Sigmoid colon (tissue), 6 donors: ENCODE measurements at regions not wholly inside any gene's neighbourhood (a gene's known extent, or its start where the extent isn't known, plus 50 kb on each side); places are given as distances from the start of the nearest gene placed in this dataset.

Source experiments
- DNase-seq: peaks from one replicate; pipeline ENCODE4 v3.0.0-alpha.2; 2019
- H3K27ac ChIP-seq, 4 donors: fragments of 200-600 bp; sonication (generic); one replicate each; pipeline ENCODE4 v1.5.1; 2016 to 2019; ENCODE audit warnings: mild to moderate bottlenecking in 1 of 4
- H3K27me3 ChIP-seq, 3 donors: fragments of 200-600 bp; sonication (generic); one replicate each; pipeline ENCODE4 v1.5.1; 2019; ENCODE audit warnings: mild to moderate bottlenecking in 1 of 3
- H3K36me3 ChIP-seq, 4 donors: fragments of 200-600 bp; sonication (generic); one replicate each; pipeline ENCODE4 v1.5.1; 2016 to 2019
- H3K4me1 ChIP-seq, 4 donors: fragments of 200-600 bp; sonication (generic); one replicate each; pipeline ENCODE4 v1.5.1; 2017 to 2019
- H3K4me3 ChIP-seq, 4 donors: fragments of 200-600 bp; sonication (generic); one replicate each; pipeline ENCODE4 v1.5.1; 2017 to 2019; ENCODE audit warnings: mild to moderate bottlenecking in 2 of 4, moderate library complexity in 1 of 4
- H3K9me3 ChIP-seq, 4 donors: fragments of 200-600 bp in 3 of 4; sonication (generic) in 3 of 4; one replicate each; pipeline versions ENCODE4 v1.5.1 to v1.6.1; 2013 to 2019
- EP300 ChIP-seq, 4 donors: sonication (generic); formaldehyde crosslinking; IDR thresholded peaks; one replicate each; pipeline ENCODE4 v1.6.1; 2017; ENCODE audit warnings: antibody characterized with exemption in 4 of 4
- POLR2A ChIP-seq, 2 donors: fragments of 450-650 bp; IDR thresholded peaks; one replicate each; pipeline ENCODE4 v1.6.1; 2016; ENCODE audit warnings: antibody characterized with exemption in 2 of 2, mild to moderate bottlenecking in 2 of 2, moderate library complexity in 2 of 2
- POLR2AphosphoS5 ChIP-seq, 4 donors: sonication (generic); formaldehyde crosslinking; IDR thresholded peaks; one replicate each; pipeline ENCODE4 v1.6.1; 2017; ENCODE audit warnings: antibody characterized with exemption in 4 of 4
- WGBS, 2 donors: extraction: QIAGEN DNeasy Blood & Tissue Kit; methylation state at CpG; one replicate each; pipeline ENCODE4 v1.1.7; 2013; 5-methylcytosine and 5-hydroxymethylcytosine counted together
- intact Hi-C: fragments of 100-400 bp; cut with DNase I; formaldehyde crosslinking; loops from one replicate; pipeline ENCODE4 v1.15.1; 2023
- TF ChIP-seq, protein P1 (sequence below), 4 experiments: fragments of 450-650 bp in 3 of 4; fragments of 200-600 bp in 1 of 4; IDR thresholded peaks; one replicate each; pipeline ENCODE4 v1.5.1; 2016 to 2019; ENCODE audit warnings: antibody characterized with exemption in 4 of 4, mild to moderate bottlenecking in 3 of 4, moderate library complexity in 2 of 4
- donor health status: healthy with polysubstance abuse.
- donor health status: healthy.

DNA sequence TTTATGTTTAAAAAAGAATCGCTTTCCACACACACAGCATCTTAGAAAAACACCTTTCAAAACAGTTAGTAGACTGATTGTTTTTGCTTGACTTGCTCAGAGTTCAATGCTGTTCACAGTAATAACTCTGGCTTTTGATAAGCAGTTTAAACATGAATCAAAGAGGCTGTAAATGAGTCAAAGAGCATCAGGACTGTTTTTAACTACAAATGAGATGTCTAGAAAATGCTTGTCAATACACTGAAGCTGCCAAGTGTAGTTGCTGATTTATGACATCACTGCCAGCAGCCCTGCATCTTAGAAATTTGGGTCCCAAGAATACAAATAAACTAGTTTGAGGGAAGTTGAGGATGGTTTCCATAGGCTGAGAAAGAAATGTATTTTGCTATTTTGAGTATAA lies 2057.1 kb upstream of the PCDH20 start:
- TF ChIP-seq POLR2AphosphoS5 (IDR thresholded peaks at IDR 0.05), result no peak
- TF ChIP-seq EP300 (IDR thresholded peaks at IDR 0.05), result no peak
- TF ChIP-seq, protein P1, sequence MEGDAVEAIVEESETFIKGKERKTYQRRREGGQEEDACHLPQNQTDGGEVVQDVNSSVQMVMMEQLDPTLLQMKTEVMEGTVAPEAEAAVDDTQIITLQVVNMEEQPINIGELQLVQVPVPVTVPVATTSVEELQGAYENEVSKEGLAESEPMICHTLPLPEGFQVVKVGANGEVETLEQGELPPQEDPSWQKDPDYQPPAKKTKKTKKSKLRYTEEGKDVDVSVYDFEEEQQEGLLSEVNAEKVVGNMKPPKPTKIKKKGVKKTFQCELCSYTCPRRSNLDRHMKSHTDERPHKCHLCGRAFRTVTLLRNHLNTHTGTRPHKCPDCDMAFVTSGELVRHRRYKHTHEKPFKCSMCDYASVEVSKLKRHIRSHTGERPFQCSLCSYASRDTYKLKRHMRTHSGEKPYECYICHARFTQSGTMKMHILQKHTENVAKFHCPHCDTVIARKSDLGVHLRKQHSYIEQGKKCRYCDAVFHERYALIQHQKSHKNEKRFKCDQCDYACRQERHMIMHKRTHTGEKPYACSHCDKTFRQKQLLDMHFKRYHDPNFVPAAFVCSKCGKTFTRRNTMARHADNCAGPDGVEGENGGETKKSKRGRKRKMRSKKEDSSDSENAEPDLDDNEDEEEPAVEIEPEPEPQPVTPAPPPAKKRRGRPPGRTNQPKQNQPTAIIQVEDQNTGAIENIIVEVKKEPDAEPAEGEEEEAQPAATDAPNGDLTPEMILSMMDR (IDR thresholded peaks at IDR 0.05), result no peak
- TF ChIP-seq POLR2A (IDR thresholded peaks at IDR 0.05), result no peak
- 28 to 69% methylated on average over 1 of the region's 1 CpG for WGBS, 2 donors
- Histone ChIP-seq H3K27ac (no peak overlapping the region), H3K36me3 (no peaks in the 10 kb centered on the region), H3K27me3 (no peaks in the 10 kb centered on the region), H3K4me3 (no peak overlapping the region), H3K9me3 (no peaks in the 10 kb centered on the region), H3K4me1 (no peaks in the 10 kb centered on the region)
- intact Hi-C loops, result no loop called here
- DNase-seq, result no peak

DNA sequence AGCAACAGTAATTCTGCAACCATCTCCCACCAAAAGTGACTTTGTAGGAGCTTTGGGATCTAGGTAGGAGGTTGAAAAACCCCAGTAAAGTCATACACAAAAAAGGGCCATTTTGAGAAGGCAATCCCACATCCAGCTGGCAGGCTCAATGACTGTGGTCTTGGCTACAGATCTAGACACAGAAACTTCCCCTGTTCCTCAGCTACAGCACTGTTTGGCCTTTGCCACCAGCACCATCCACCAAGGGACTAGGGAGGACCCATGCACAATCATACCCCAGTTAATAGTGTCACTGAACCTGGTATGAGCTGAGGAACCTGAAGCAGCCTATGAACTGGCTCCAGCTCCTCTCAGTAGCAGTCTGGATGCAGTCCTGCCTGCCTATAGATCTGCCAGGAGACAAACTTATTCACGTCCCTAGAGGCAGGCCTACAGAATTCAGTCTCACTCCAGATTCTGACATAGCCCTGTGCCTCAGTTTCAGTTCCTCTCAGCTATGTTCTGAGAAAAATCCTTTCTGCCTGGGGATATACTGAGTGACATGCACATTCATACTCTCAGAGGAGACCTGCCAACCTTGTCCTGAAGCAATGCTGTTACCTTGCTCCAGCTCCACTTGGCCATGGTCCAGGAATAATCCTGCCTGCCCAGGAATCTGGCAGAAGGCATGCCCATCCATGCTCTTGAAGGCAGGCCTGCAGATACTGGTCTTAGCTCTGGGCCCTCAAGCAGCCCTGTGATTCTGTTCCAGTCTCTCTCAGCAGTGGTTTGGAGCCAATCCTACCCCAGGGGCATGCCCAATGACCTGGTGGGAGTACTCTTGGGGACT lies 2048.3 kb upstream of the PCDH20 start:
- Histone ChIP-seq H3K27ac (no peak overlapping the region), H3K9me3 (peaks cover 0 to 3% (median 0%) of the 10 kb centered on the region in 4 donors), H3K4me3 (no peak overlapping the region), H3K27me3 (no peaks in the 10 kb centered on the region), H3K4me1 (no peaks in the 10 kb centered on the region), H3K36me3 (no peaks in the 10 kb centered on the region)
- intact Hi-C loops, result no loop called here
- no peak for DNase-seq
- 75 to 82% methylated on average over 1 of the region's 1 CpG for WGBS, 2 donors
- TF ChIP-seq POLR2A (IDR thresholded peaks at IDR 0.05) (no peak), EP300 (IDR thresholded peaks at IDR 0.05) (no peak), POLR2AphosphoS5 (IDR thresholded peaks at IDR 0.05) (no peak)
- TF ChIP-seq, protein P1 (IDR thresholded peaks at IDR 0.05), result no peak

DNA sequence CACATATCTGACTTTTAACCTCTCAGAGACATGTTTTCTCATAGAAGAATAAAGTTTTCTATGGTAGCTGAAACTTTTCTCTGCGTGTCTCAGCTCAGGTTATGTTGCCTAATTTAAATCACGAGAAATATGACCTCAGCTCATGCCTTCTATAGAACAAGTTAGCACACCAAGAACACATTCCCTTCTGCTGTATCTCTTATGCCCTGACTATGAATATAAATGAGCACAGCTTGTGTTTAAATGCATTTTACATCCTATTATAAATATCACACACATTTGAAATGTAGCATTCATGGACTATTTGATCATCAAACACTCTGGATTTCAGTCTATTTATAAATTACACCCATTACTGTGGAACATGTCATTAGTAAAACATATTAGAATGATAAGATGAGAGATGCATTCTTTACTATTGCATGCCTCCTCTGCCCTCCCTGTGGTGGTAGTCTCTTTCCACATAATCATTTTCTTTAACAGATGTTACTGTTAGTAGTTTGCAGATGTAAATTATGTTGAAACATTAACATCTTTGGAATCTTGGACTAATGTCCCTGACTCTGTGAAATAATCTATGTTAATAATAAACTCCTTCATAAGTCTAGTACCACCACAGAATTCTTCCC lies 2044.9 kb upstream of the PCDH20 start:
- WGBS, 2 donors, result 52 to 58% methylated on average over 2 of the region's 2 CpGs
- no peak overlapping the region for H3K27ac ChIP-seq

DNA sequence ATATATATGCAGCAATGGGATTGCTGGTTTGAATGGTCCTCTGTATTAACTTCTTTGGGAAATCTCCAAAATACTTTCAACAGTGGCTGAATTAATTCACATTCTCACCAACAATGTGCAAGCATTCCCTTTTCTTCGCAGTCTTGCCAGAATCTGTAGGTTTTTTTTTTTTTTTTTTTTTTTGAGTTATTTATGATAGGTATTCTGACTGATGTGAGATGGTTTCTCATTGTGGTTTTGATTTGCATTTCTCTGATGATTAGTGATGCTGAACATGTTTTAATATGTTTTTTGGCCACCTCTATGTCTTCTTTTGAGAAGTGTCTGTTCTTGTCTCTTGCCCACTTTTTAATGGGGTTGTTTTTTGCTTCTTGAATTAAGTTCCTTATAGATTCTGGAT lies 2041.5 kb upstream of the PCDH20 start:
- no peak for DNase-seq
- Histone ChIP-seq H3K4me3 (no peak overlapping the region), H3K27me3 (no peaks in the 10 kb centered on the region), H3K4me1 (no peaks in the 10 kb centered on the region), H3K9me3 (no peaks in the 10 kb centered on the region), H3K36me3 (no peaks in the 10 kb centered on the region), H3K27ac (no peak overlapping the region)
- intact Hi-C loops, result no loop called here
- TF ChIP-seq POLR2A (IDR thresholded peaks at IDR 0.05) (no peak), EP300 (IDR thresholded peaks at IDR 0.05) (no peak), POLR2AphosphoS5 (IDR thresholded peaks at IDR 0.05) (no peak)
- TF ChIP-seq, protein P1 (IDR thresholded peaks at IDR 0.05), result no peak
- 56 to 89% methylated on average over 1 of the region's 1 CpG for WGBS, 2 donors

More for the DNA sequence above, 2044.9 kb upstream of the PCDH20 start:
- no peaks in the 10 kb centered on the region for H3K27me3 ChIP-seq
- no peak for DNase-seq
- TF ChIP-seq EP300 (IDR thresholded peaks at IDR 0.05) (no peak), POLR2AphosphoS5 (IDR thresholded peaks at IDR 0.05) (no peak)
- TF ChIP-seq, protein P1 (IDR thresholded peaks at IDR 0.05), result no peak
- no peak overlapping the region for H3K4me3 ChIP-seq
- no peaks in the 10 kb centered on the region for H3K36me3 ChIP-seq
- intact Hi-C loops, result no loop called here
- no peaks in the 10 kb centered on the region for H3K4me1 ChIP-seq
- peaks cover 0 to under 1% (median 0%) of the 10 kb centered on the region in 4 donors for H3K9me3 ChIP-seq
